Skeletal muscle tissue (tissue), 3 donors: ENCODE measurements at regions not wholly inside any gene's neighbourhood (a gene's known extent, or its start where the extent isn't known, plus 50 kb on each side); places are given as distances from the start of the nearest gene placed in this dataset.
"Not testable (repeated sequence)": the region's sequence is repeated elsewhere in the genome, so short reads cannot be mapped to it uniquely, and the experiment has no call there.

ENCODE experiments used
- H3K27ac ChIP-seq: one replicate; pipeline ENCODE4 v1.7.0; 2013; ENCODE audit warnings: mild to moderate bottlenecking, low read depth, low read length, inconsistent platforms
- H3K27me3 ChIP-seq, 3 donors: one replicate each; pipeline ENCODE4 v1.7.0; 2013; ENCODE audit warnings: low read length in 3 of 3; ENCODE audit not compliant: control insufficient read depth in 3 of 3, insufficient read depth in 3 of 3
- H3K36me3 ChIP-seq, 3 donors: one replicate each; pipeline ENCODE4 v1.7.0; 2013; ENCODE audit warnings: low read length in 3 of 3; ENCODE audit not compliant: control insufficient read depth in 3 of 3, insufficient read depth in 3 of 3
- H3K4me1 ChIP-seq, 3 donors: one replicate each; pipeline ENCODE4 v1.7.0; 2013; ENCODE audit warnings: low read length in 3 of 3, mild to moderate bottlenecking in 3 of 3; ENCODE audit not compliant: control insufficient read depth in 3 of 3, insufficient read depth in 3 of 3
- H3K4me3 ChIP-seq, 3 donors: one replicate each; pipeline ENCODE4 v1.7.0; 2013; ENCODE audit warnings: low read length in 3 of 3
- H3K9ac ChIP-seq, 3 donors: one replicate each; pipeline ENCODE4 v1.7.0; 2013; ENCODE audit warnings: low read length in 3 of 3, mild to moderate bottlenecking in 3 of 3, moderate library complexity in 2 of 3, low read depth in 1 of 3
- H3K9me3 ChIP-seq, 3 donors: one replicate each; pipeline ENCODE4 v1.7.0; 2013; ENCODE audit warnings: low read length in 3 of 3; ENCODE audit not compliant: control insufficient read depth in 3 of 3
- donor health status: Osteomylitis.

DNA sequence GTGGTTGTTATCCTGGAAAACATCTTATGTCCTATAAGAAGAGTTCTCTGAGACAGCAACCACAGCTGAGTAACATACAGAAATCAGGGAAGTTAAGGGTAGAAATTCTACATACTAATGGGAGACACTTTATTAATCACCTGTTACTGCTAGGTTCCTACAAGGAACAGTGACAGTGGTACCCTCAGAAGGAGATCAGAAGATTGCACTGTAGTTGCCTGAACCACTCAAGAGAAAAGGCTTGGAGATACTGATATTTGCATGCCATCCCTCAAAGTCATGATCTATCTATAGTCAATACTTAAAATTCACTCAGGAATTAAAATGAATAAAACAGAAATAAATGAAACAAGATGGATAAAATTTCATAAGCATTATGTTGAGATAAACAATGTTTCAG lies 136.0 kb downstream of the LMLN start:
- no peak overlapping the region for H3K9ac ChIP-seq
- H3K36me3 ChIP-seq = no peaks in the 10 kb centered on the region
- no peaks in the 10 kb centered on the region for H3K9me3 ChIP-seq
- no peak overlapping the region for H3K27ac ChIP-seq
- no peaks in the 10 kb centered on the region for H3K4me1 ChIP-seq
- no peak overlapping the region for H3K4me3 ChIP-seq
- peaks cover 12 to 23% (median 20%) of the 10 kb centered on the region in 3 donors for H3K27me3 ChIP-seq

DNA sequence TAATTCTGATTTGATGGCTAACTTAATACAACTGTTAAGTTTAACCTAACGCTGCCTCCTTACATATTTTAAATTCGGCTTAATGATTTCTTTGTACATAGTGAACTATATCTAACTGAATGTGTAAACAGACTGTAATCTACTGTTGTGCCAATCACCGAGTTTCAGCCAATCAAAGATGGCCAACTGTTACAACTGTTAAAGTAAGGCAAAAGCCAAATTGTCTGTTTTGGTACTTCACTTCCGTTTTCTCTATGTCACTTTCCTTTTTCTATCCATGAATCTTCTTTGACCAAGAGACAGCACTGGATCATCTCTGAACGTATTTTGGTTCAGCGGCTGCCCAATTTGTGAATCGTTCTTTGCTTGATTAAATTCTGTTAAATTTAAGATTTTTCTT lies 137.0 kb downstream of the LMLN start:
- Histone ChIP-seq H3K4me1 (no peaks in the 10 kb centered on the region), H3K36me3 (no peaks in the 10 kb centered on the region), H3K4me3 (no peak overlapping the region), H3K9ac (no peak overlapping the region), H3K27me3 (peaks cover 12 to 23% (median 19%) of the 10 kb centered on the region in 3 donors), H3K27ac (no peak overlapping the region), H3K9me3 (no peaks in the 10 kb centered on the region)

DNA sequence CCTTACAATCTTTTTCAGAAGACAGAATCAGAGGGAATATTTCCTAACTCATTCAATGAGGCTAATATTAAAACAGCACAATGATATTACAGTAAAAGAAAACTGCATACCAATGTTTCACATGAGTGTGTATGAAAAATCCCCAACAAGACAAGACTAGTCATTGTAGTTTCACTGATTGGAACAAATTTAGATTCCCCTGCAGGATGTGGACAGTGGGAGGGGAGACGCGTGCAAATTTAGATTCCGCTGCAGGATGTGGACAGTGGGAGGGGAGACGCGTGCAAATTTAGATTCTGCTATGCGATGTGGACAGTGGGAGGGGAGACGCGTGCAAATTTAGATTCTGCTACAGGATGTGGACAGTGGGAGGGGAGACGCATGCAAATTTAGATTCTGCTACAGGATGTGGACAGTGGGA lies 138.7 kb downstream of the LMLN start:
- not testable (repeated sequence) for H3K36me3 ChIP-seq, H3K27ac ChIP-seq, H3K9me3 ChIP-seq, H3K4me1 ChIP-seq, H3K9ac ChIP-seq, H3K4me3 ChIP-seq
- H3K27me3 ChIP-seq = peaks cover 3 to 11% (median 4%) of the 10 kb centered on the region in 3 donors

DNA sequence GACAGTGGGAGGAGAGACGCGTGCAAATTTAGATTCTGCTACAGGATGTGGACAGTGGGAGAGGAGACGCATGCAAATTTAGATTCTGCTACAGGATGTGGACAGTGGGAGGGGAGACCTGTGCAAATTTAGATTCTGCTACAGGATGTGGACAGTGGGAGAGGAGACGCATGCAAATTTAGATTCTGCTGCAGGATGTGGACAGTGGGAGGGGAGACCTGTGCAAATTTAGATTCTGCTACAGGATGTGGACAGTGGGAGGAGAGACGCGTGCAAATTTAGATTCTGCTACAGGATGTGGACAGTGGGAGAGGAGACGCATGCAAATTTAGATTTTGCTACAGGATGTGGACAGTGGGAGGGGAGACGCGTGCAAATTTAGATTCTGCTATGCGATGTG lies 143.1 kb downstream of the LMLN start:
- not testable (repeated sequence) for H3K4me3 ChIP-seq, H3K4me1 ChIP-seq, H3K27ac ChIP-seq, H3K36me3 ChIP-seq, H3K9me3 ChIP-seq, H3K9ac ChIP-seq
- peaks cover 0 to 11% (median 9%) of the 10 kb centered on the region in 3 donors for H3K27me3 ChIP-seq

DNA sequence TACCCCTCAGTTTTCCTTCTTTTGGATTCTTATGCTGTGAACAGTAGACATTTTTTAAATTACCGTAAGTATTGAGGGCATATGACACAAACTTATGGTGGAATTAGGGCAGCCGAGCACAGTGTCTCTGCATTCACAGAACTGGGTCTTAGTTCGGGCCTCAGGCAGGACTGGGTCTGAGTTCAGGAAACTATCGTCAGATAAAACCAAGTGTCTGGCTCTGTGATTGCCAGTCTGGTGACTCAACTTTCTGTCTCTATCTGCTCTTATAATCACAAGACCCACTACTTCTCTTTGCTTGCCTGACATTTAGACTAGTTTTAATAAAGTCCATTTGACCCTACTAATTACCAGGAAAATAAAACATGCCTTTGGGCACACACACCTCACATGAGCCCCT lies 146.2 kb downstream of the LMLN start:
- no peak overlapping the region for H3K27ac ChIP-seq
- no peak overlapping the region for H3K9ac ChIP-seq
- H3K36me3 ChIP-seq = no peaks in the 10 kb centered on the region
- no peak overlapping the region for H3K4me3 ChIP-seq
- no peaks in the 10 kb centered on the region for H3K9me3 ChIP-seq
- no peaks in the 10 kb centered on the region for H3K4me1 ChIP-seq
- H3K27me3 ChIP-seq = peaks cover 24 to 29% (median 27%) of the 10 kb centered on the region in 3 donors

DNA sequence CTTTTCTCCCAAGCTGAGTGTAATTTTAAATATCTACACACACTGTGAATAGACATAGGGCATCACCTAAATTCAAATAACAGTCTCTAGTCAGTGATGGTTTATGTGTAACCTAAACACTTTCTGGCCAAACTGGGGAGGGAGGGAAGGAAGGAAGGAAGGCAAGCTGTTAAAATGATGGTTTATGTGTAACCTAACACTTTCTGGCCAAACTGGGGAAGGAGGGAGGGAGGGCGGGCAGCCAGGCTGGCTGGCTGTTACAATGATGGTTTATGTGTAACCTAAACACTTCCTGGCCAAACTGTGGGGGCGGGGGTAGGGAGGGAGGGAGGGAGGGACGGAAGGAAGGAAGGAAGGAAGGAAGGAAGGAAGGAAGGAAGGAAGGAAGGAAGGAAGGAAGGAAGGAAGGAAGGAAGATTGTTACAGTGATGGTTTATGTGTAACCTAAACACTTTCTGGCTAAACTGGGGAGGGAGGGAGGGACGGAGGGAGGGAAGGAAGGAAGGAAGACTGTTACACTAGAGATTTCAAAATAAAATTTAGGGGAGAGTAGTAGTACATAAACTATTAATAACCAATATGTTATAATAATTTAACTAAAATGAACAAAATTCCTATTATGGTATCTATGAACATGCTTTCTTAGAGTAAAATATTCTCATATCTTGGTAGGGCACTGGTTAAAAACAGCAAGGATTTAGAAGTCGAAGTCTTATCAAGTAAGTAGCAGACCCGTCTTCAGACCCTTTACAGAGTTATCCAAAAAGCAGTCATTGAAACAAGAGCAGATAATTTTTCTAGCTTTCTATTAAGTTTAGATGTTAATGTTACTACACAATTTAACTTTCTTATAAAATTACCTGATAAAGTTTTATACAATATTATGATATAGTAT lies 148.1 kb downstream of the LMLN start:
- Histone ChIP-seq H3K36me3 (no peaks in the 10 kb centered on the region), H3K9me3 (no peaks in the 10 kb centered on the region), H3K4me1 (no peaks in the 10 kb centered on the region), H3K4me3 (no peak overlapping the region), H3K27me3 (peaks cover 32 to 46% (median 39%) of the 10 kb centered on the region in 3 donors), H3K9ac (no peak overlapping the region), H3K27ac (no peak overlapping the region)

DNA sequence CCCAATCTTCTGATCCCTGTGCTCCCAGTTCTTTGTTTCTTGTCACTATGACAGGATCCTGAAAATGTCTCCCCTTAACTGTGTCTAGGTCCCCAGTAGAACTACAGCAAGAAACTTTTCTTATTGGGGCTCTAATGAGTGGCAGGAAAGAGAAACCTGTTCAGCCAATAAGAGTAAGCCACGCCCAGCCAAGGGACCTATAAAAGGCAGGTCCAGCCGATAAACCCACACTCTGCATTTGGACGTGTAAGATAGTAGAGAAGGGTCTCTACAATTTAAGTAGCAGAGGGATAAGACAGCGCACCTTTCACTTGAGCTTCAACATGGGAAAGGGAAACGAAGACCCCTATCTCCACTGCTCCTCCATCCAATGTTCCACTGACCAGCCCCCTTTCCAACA lies 149.9 kb downstream of the LMLN start:
- Histone ChIP-seq H3K27me3 (peaks cover 40 to 57% (median 55%) of the 10 kb centered on the region in 3 donors), H3K4me3 (no peak overlapping the region), H3K4me1 (no peaks in the 10 kb centered on the region), H3K9me3 (no peaks in the 10 kb centered on the region), H3K9ac (no peak overlapping the region), H3K27ac (no peak overlapping the region), H3K36me3 (no peaks in the 10 kb centered on the region)

DNA sequence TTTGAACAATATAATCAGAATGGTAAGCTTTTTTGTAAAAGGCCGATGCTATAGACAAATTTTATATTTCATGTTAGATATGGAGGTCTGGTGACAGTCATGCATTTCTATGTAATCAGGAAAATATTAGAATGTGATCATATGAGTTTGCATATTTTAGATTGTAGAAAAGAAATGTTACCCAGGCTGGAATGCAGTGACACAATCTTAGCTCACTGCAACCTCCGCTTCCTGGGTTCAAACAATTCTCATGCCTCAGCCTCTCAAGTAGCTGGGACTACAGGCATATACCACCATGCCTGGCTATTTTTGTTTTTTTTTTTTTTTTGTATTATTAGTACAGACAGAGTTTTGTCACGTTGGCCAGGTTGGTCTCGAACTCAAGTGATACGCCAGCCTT lies 152.0 kb downstream of the LMLN start:
- H3K4me1 ChIP-seq = no peaks in the 10 kb centered on the region
- no peak overlapping the region for H3K27ac ChIP-seq
- H3K27me3 ChIP-seq = peaks cover 36 to 59% (median 54%) of the 10 kb centered on the region in 3 donors
- no peak overlapping the region for H3K4me3 ChIP-seq
- H3K9ac ChIP-seq = no peak overlapping the region
- H3K9me3 ChIP-seq = no peaks in the 10 kb centered on the region
- no peaks in the 10 kb centered on the region for H3K36me3 ChIP-seq

DNA sequence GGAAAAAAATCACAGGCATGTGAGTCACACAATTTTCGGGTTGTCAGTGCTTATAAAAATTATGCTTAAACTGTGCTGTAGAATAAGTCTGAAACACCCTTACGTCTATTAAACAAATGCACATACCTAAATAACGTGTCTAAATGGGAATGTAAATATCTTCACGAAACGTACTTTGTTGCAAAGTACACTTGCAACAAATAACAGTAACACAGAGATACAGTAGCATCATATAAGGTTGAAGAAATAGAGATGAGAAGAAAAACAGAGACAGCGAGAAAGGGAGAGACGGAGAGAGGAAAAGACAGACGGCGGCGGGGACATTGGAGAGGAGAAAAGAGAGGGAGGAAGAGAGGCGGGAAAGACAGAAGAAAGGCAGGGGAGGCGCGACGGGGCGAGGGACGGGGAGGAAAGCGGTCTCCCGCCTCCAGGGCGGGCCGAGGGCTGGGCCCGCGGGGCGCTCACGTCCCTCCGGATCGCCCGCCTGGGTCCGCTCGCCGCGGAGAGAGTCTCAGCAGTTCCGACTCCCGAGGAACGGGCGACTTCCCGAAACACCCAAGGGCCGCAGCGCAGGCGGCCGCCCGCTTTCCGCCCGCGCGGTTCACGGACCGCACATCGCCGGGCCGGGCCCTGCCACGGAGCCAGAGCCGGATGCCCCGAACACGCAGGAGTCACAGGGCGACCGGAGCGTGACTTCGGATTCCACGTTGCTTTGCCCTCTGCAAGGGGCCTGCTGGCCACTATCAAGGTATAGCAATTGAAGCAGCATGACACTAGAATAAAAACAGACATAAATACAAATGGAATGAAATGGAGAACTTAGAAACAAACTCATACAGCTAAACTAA lies 153.4 kb downstream of the LMLN start:
- peaks cover 31 to 59% (median 46%) of the 10 kb centered on the region in 3 donors for H3K27me3 ChIP-seq
- H3K36me3 ChIP-seq = no peaks in the 10 kb centered on the region
- H3K4me1 ChIP-seq = no peaks in the 10 kb centered on the region
- no peak overlapping the region for H3K27ac ChIP-seq
- H3K9me3 ChIP-seq = no peaks in the 10 kb centered on the region
- no peak overlapping the region for H3K4me3 ChIP-seq
- H3K9ac ChIP-seq = no peak overlapping the region

DNA sequence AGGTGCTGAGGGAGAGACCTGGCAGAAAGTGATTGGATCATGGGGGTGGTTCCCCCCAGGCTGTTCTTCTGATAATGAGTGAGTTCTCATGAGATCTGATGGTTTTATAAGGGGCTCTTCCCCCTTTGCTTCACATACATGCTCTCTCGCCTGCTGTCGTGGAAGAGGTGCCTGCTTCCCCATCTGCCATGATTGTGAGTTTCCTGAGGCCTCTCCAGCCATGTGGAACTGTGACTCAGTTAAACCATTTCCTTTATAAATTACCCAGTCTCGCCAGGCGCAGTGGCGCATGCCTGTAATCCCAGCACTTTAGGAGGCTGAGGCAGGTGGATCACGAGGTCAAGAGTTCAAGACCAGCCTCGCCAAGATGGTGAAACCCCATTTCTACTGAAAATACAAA lies 154.5 kb downstream of the LMLN start:
- peaks cover 24 to 50% (median 40%) of the 10 kb centered on the region in 3 donors for H3K27me3 ChIP-seq
- H3K9me3 ChIP-seq = not testable (repeated sequence)

More for the DNA sequence above, 154.5 kb downstream of the LMLN start:
- H3K36me3 ChIP-seq, H3K27ac ChIP-seq, H3K4me3 ChIP-seq, H3K9ac ChIP-seq, H3K4me1 ChIP-seq: not testable (repeated sequence)
